GM18951 (cell line): ENCODE measurements at regions not wholly inside any gene's neighbourhood (a gene's known extent, or its start where the extent isn't known, plus 50 kb on each side); places are given as distances from the start of the nearest gene placed in this dataset.

Source experiments
- POLR2A ChIP-seq: IDR thresholded peaks from 4 replicates; pipeline ENCODE4 v1.6.1; 2011; ENCODE audit warnings: mild to moderate bottlenecking; ENCODE audit not compliant: insufficient read length, insufficient read depth; ENCODE audit errors: extremely low read depth
- in situ Hi-C: fragments of 300-500 bp; cut with MboI; formaldehyde crosslinking; loops from one replicate; pipeline ENCODE4 v1.12.0; 2022; ENCODE audit warnings: low sequenced_read_pairs, mixed read lengths, inconsistent platforms; ENCODE audit not compliant: unreplicated experiment

DNA sequence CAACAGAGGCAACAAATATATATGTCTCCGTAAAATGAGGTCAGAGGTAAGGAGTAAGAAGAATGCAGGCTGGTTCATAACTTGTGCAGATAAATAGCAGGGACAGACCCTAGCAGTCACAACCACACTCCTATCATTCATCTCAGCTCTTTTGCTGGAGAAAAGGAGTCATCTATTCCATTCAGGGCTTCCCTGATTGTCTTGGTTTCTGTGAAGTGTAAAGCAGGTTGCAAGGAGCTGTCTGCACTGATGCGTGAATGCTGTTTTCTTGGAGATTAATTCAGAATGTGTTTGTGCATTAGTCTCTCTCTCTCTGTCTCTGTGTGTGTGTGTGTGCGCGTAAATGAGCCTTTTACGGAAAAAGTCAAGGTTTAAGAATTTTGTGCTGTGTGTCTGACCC is 643.3 kb upstream of the SORCS1 start:
- in situ Hi-C loops: no loop called here
- no peak for TF ChIP-seq POLR2A

DNA sequence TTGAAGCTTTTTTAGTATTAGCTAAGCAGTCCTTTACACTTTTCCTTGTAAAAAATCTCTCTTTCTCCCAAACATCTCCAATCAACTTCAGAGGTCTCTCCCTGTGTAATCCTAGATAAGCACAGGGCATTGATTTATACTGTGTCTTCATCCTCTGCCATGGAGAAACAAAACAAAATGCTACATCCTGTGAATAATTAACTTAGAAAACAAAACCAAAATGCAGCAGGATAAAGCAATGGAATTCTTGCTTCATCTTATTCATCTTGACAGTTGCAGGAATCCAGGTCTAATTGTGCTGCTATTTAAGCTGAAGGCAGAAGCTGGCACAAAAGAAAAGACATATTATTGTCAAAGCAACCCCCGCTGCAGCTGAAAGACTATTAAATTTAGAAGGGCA is 641.5 kb upstream of the SORCS1 start:
- in situ Hi-C loops: no loop called here
- TF ChIP-seq POLR2A: no peak

DNA sequence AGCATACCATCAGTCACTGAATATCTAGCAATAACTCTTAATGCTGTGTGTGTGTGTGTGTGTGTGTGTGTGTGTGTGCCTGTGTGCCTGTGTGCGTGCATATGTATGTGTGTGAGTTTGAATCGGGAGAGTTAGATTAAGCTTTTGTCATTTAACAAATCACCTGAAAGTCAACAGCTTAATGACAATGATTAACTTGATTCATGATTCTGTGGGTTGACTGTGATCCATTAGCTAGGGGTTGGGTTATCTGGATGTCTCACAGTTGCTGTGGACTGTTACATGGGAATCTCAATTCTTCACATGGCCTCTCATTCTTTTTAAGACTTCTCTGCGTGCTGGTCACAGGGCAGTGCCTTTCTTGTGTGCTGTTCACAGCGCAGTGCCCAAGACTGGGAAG is 639.0 kb upstream of the SORCS1 start:
- in situ Hi-C loops: no loop called here
- no peak for TF ChIP-seq POLR2A

DNA sequence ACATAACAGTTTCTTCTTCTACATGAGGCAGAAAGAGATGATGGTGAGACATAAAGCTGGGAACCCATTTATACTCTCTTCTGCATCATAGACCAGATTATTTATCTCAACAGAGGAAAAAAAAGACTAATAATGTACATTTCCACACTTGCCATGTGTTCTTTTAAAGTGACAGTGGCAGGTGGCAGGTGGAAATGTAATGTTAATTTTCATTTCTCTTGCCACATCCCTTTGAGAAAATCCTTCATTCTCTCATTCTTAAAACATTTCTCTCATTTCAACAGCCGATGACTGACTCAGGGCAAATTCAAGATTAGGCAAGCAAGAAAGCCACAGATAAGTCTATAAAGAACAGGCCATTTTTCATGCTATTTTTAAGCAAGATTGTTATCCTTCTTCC is 635.6 kb upstream of the SORCS1 start:
- in situ Hi-C loops: no loop called here
- no peak for TF ChIP-seq POLR2A

DNA sequence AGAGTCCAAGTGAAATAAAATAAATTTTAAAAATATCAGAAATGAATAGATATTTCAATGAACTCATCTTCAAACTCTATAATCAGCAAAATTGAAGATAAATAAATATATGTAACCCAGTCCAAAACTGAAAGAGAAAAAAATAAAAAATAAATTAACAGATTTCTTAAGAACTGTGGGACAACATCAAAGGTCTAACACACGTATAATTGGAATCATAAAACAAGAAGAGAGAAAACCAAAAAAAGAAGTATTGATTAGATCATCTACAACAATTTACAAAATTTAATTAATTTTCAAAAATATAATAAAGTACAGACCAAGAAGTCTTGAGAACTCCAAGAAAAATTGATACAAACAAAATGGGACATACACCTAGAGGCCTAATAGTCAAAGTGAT is 625.8 kb upstream of the SORCS1 start:
- in situ Hi-C loops: no loop called here
- no peak for TF ChIP-seq POLR2A

DNA sequence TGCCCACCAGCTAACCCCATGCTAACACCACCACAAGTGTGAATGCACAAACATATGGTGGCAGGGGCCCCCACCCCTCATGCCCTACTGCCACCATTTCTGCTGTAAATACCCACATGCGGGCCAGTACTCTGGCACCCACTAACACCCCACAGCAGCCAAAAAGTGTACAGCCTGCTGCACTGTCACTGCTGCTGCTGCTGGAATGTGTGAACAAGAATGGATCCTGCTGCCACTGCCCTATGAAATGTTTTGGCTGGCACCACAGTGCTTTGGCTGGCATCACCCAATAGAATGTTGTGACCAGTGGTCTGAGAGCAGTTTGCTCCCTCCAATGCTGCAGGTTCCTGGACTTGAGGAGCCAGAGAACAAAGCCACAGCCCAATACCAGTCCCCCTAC is 606.6 kb upstream of the SORCS1 start:
- in situ Hi-C loops: no loop called here

DNA sequence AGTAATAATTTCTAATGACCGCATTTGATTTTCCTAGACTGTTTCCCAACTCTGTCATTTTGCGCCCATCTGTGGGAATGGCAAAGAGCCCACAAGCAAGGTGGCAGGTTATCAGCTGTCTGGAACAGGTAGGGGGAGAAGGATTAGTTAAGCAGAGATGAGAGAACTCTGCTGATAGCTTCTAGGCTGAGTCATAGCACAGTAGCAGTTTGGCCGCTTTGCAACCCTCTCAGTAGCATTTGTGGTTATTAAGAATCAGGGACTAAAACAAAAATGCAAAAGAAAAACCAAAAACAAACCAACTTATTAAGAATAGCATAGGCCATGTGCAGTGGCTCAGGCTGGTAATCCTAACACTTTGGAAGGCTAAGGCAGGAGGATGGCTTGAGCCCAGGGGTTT is 602.7 kb upstream of the SORCS1 start:
- in situ Hi-C loops: no loop called here
- TF ChIP-seq POLR2A: no peak

More for the DNA sequence above, 606.6 kb upstream of the SORCS1 start:
- TF ChIP-seq POLR2A: no peak

DNA sequence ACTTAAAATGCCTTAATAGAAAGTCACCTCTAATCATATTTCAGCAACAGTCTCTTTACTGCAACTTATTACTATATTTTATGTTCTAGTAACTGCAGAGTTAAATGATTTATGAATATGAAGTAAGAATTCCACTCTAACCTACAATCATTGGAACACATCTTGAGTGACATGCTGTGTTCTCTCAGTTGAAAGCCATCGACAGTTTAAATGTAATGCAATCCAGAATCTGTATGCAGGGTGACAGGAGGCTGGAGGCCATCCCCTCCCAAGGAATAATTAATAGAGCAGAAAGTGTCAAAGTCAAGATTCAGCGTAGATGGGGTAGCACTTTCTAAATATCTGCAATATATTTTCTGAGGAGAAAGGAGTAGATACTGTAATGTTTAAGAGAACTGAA is 590.3 kb upstream of the SORCS1 start:
- TF ChIP-seq POLR2A: no peak
- in situ Hi-C loops: no loop called here

DNA sequence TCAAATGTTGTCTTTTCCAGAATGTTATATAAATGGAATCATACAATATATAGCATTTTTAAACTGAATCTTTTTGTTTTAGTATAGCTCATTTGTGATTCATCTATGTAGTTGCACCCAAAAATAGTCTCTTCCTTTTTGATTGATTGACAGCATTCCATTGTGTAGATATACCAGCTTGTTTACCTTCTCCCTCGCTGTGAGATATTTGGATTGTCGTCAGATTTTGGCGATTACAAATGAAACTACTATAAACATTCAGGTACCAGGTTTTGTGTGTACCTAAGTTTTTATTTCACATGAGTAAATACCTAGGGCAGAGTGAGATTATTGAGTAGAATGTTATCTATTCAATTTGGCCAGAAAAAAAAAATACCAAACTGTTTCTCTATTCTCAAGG is 584.7 kb upstream of the SORCS1 start:
- in situ Hi-C loops: no loop called here
- no peak for TF ChIP-seq POLR2A

DNA sequence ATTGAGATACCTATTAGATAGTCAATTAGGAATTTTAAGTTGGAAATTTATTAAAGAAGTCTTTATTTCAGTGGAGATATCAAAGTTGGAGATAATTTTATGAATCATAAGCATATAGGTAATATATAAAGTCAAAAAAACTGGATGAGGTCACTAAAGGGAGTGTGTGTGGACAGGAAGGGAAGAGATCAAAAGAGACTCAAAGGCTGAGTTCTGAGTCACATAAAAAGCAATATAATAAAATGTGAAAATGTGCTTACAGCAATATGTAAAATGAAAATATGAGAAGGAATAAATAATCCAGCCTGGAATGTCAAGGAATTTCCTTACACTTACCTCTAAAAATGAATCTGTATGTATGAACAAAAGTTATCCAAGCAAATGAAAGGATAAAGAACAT is 583.3 kb upstream of the SORCS1 start:
- in situ Hi-C loops: no loop called here
- no peak for TF ChIP-seq POLR2A

DNA sequence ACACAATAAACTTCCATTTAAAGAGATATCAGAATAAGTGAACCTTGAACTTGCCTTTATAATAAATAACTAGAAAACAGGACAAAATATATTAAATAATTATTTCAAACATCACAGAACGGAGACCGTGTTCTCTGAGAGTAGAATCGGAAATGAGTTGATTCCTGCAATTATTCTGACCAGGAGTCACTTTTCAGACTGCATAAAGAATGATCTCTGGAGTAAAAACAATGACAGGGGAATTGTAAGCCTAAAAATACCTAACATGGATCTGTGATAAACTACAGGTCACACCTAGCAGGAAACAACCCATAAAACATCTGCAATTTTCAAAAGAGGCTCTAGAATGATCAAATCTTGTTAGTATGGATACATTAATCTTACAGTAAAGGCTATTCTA is 577.5 kb upstream of the SORCS1 start:
- in situ Hi-C loops: no loop called here
- TF ChIP-seq POLR2A: no peak

DNA sequence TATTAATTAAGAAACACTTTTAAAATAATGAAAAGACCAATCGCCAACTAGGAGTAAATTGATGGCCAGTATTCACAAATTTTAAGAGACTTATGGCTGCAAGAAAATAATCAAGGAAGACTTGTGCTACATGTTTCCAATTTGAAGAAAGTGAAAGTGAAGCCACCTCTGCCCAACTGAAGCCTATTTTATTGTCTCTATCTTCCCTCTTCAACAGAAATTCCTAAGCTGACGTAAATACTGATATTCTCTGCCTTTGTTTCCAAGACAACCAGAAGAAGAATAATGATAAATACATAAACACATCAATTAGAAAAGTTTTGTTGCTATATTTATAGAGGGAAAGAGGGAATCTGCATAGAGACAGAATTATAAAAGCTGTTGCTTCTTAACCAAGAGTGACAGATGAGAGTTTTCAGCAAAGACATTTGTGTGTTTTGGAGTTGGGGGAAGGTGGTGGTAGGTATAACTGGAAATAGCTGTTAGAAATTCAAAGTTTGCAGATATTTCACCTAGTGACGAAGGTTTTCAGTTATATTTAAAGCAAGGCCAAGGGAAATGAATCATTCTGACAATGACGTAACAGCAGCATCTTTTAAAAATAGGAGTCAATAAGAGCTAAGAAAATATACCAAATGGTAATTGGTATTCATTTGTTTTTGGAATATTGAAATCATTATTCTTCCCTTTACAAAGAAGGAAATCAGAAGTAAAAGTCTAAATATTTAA is 576.6 kb upstream of the SORCS1 start:
- in situ Hi-C loops: no loop called here
- no peak for TF ChIP-seq POLR2A

DNA sequence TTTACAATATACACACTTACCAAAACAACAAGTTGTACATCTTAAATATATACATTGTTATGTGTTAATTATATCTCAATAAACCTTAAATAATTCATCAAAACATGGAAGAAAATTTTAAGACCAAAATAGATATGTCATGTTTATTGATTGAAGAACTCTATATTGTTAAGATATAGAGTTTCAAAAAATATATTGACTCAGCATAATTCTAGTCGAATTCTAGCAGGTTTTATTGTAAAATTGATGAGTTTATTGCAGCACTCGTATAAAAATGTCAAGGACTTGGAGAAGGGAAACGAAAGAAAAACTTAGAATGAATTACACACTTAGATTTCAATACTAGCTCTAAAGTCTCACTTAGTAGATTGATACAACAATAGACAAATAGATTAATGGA is 575.4 kb upstream of the SORCS1 start:
- no peak for TF ChIP-seq POLR2A

DNA sequence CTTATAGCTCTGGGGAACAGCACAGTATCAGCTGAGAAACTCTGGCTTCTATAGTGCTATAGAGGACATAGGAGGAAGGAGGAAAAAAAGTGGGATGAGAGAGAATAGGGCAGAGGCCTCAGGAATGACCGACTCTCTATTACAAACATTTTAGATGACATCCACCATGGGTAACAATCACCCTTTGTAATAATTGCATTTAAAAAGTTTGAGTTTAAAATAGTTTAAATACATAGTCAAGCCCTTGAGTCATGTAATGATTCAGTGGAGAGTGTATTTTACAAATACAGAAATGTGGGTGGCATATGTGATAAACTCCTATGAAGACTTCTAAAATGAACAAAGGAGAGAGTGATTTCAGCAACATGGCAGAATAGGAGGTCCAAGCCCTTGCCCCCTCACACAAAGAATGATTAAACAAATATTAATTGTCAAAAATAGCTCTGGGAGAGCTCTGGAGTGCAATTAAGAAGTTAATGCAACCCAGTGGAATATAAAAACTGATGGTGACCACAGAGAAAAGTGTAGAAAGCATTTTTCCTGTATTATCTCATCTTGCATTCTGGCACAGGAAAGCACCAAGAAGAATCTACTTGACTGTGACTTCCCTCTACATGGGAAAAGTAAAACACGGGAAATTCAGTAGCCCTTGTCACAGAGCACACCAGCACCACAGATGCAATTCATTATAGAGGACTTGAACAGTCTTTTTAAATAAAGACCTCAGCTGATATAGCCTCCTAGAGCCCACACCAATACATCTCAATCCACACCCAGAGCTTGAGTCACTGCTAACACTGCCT is 569.0 kb upstream of the SORCS1 start:
- TF ChIP-seq POLR2A: no peak
- in situ Hi-C loops: no loop called here

More for the DNA sequence above, 575.4 kb upstream of the SORCS1 start:
- in situ Hi-C loops: no loop called here

DNA sequence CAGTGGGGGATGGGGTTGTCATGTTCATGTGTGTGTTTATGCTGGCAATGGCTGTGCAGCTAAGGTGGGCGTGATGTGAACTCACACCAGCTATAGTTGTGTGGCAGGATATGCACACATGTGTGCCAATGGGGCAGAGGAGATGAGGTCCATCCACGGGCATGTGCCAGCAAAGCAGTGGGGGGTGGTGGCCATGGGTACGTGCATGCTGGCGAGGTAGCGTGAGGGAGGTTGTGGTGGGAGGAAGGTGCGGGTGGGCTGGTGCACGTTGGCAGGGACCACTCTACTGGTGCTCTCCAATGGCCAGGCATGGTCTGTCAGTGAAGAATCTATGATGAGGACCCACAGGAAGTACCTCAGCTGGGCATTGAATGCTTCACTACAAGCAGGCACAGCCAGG is 567.5 kb upstream of the SORCS1 start:
- in situ Hi-C loops: no loop called here
- TF ChIP-seq POLR2A: no peak

DNA sequence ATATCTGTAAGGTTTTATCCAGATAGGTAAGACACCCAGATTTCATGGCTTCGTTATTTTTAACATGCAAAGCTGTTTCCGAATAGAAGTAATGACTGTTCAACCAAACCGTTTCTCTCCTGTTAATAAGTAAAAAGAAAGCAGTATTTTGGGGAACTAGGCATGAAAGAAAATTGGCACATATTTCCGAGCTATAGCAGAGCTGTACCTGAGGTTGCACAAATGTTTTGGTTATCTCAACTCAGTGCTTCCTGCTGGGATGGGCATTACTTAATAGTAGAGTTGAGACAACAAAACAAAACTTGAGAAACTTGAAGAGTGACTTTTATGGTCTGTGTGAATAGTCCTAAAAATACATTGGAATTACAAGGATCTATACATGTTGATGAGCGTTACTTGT is 564.3 kb upstream of the SORCS1 start:
- in situ Hi-C loops: no loop called here
- TF ChIP-seq POLR2A: no peak
